Upper lobe of left lung (tissue), 6 donors: ENCODE measurements at regions not wholly inside any gene's neighbourhood (a gene's known extent, or its start where the extent isn't known, plus 50 kb on each side); places are given as distances from the start of the nearest gene placed in this dataset.
"Not testable (repeated sequence)": the region's sequence is repeated elsewhere in the genome, so short reads cannot be mapped to it uniquely, and the experiment has no call there.

ENCODE experiments used
- ATAC-seq, 2 donors: fragments of 200-7000 bp; cut with Tn5 transposase; one replicate each; pipeline ENCODE4 v1.9.1; 2022; ENCODE audit warnings: mild to moderate bottlenecking in 2 of 2, moderate library complexity in 2 of 2; ENCODE audit not compliant: low FRiP score in 2 of 2
- DNase-seq, 2 donors: peaks; one replicate each; pipeline ENCODE4 v3.0.0-alpha.2; 2019 to 2020
- H3K27ac ChIP-seq, 4 donors: fragments of 200-600 bp; sonication (generic); one replicate each; pipeline ENCODE4 v1.5.1; 2016 to 2019
- H3K27me3 ChIP-seq, 4 donors: fragments of 200-600 bp; sonication (generic); one replicate each; pipeline ENCODE4 v1.5.1; 2017 to 2019
- H3K36me3 ChIP-seq, 4 donors: fragments of 200-600 bp; sonication (generic); one replicate each; pipeline ENCODE4 v1.5.1; 2016 to 2019
- H3K4me1 ChIP-seq, 4 donors: fragments of 200-600 bp; sonication (generic); one replicate each; pipeline ENCODE4 v1.5.1; 2018 to 2019
- H3K4me3 ChIP-seq, 4 donors: fragments of 200-600 bp; sonication (generic); one replicate each; pipeline ENCODE4 v1.5.1; 2017 to 2019; ENCODE audit warnings: mild to moderate bottlenecking in 2 of 4, moderate library complexity in 1 of 4
- H3K9me3 ChIP-seq, 4 donors: fragments of 200-600 bp; sonication (generic); one replicate each; pipeline ENCODE4 v1.5.1; 2018 to 2019
- EP300 ChIP-seq, 4 donors: sonication (generic); formaldehyde crosslinking; IDR thresholded peaks; one replicate each; pipeline ENCODE4 v1.5.1; 2017; ENCODE audit warnings: antibody characterized with exemption in 4 of 4, control low read depth in 2 of 4
- POLR2A ChIP-seq, 4 donors: fragments of 450-650 bp; IDR thresholded peaks; one replicate each; pipeline ENCODE4 v1.5.1; 2016 to 2017; ENCODE audit warnings: antibody characterized with exemption in 4 of 4, mild to moderate bottlenecking in 2 of 4
- POLR2AphosphoS5 ChIP-seq, 2 donors: sonication (generic); formaldehyde crosslinking; IDR thresholded peaks; one replicate each; pipeline ENCODE4 v1.5.1; 2017; ENCODE audit warnings: antibody characterized with exemption in 2 of 2
- WGBS, 2 donors: methylation state at CpG; one replicate each; pipeline ENCODE4 v1.1.5; 2017 to 2018; 5-methylcytosine and 5-hydroxymethylcytosine counted together
- TF ChIP-seq, protein P1 (sequence below), 6 experiments: fragments of 450-650 bp in 4 of 6; fragments of 200-600 bp in 2 of 6; sonication (generic) in 2 of 6; IDR thresholded peaks; one replicate each; pipeline ENCODE4 v1.5.1; 2016 to 2019; ENCODE audit warnings: antibody characterized with exemption in 6 of 6
- donor health status: DM: no; HTN: no; CAD: no; lungs with moderate emphysema.
- donor health status: DM: no; HTN: yes; CAD: no; lungs with severe emphysema.

DNA sequence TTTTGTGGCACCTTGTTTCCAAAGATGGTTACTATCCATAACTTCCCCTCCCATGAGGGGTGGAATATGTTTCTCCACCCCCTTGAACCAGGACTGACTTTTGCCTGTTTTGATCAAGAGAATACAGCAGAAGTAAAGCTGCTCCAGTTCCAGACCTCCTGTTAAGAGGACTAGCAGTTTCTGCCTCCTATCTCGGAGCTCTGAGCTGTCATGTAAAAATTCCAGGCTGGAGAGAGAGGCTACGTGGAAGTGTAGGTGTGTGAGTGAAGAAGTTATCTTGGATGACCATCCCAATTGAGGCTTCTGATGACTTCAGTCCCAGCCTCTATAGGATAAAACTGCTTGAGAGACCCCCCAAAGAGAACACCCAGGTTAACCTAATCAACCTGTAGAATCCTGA lies 511.7 kb upstream of the IMPG1 start:
- no peak overlapping the region for H3K27ac ChIP-seq
- H3K27me3 ChIP-seq = no peaks in the 10 kb centered on the region
- H3K4me1 ChIP-seq = no peaks in the 10 kb centered on the region
- no peaks in the 10 kb centered on the region for H3K9me3 ChIP-seq
- H3K36me3 ChIP-seq = no peaks in the 10 kb centered on the region
- no peak for TF ChIP-seq POLR2A (IDR thresholded peaks at IDR 0.05)
- DNase-seq (no peak), ATAC-seq (no peak)
- H3K4me3 ChIP-seq = no peak overlapping the region
- WGBS, 2 donors = 61 to 63% methylated on average over 2 of the region's 2 CpGs

DNA sequence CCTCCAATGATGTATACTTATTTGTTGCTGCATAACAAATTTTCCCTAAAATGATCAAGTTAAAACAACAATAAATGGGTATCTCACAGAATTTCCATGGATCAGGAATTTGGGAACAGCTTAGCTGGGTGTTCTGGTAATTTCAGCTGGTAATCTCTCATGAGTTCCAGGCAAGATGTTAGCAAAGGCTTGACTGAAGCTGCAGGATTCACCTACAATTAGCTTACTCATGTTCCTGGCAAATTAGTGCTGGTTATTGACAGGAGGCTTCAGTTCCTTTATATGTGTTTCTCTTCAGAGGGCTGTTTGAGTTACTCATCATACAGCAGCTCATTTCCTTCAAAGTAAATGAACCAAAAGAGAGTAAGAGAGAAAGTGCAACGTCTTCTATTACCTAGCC lies 506.3 kb upstream of the IMPG1 start:
- Histone ChIP-seq H3K4me1 (no peaks in the 10 kb centered on the region), H3K27ac (no peak overlapping the region), H3K9me3 (no peaks in the 10 kb centered on the region), H3K27me3 (no peaks in the 10 kb centered on the region), H3K4me3 (no peak overlapping the region), H3K36me3 (no peaks in the 10 kb centered on the region)
- 28 to 35% methylated on average over 1 of the region's 1 CpG for WGBS, 2 donors
- ATAC-seq (no peak), DNase-seq (no peak)
- TF ChIP-seq POLR2A (IDR thresholded peaks at IDR 0.05) (no peak), POLR2AphosphoS5 (IDR thresholded peaks at IDR 0.05) (no peak), EP300 (IDR thresholded peaks at IDR 0.05) (no peak)
- TF ChIP-seq, protein P1, sequence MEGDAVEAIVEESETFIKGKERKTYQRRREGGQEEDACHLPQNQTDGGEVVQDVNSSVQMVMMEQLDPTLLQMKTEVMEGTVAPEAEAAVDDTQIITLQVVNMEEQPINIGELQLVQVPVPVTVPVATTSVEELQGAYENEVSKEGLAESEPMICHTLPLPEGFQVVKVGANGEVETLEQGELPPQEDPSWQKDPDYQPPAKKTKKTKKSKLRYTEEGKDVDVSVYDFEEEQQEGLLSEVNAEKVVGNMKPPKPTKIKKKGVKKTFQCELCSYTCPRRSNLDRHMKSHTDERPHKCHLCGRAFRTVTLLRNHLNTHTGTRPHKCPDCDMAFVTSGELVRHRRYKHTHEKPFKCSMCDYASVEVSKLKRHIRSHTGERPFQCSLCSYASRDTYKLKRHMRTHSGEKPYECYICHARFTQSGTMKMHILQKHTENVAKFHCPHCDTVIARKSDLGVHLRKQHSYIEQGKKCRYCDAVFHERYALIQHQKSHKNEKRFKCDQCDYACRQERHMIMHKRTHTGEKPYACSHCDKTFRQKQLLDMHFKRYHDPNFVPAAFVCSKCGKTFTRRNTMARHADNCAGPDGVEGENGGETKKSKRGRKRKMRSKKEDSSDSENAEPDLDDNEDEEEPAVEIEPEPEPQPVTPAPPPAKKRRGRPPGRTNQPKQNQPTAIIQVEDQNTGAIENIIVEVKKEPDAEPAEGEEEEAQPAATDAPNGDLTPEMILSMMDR (IDR thresholded peaks at IDR 0.05) = no peak

DNA sequence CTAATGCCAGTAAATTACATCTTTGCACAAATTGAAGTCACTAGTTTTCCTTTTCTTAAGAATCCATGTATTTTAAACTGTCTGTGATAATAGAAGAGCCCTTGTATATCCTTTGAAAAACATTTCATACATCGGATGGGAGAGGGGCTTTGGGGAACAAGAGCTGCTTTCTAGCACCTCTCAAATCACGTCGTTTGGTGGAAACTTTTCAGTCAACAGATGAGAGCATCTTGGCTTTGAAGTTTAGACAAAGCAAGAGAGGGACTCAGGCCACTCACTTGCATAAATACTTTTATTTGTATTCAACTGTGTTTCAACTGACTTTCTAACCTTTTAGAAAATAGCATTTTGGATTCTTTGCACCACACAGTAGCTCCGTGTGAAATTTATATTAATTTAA lies 502.3 kb upstream of the IMPG1 start:
- Histone ChIP-seq H3K4me1 (no peaks in the 10 kb centered on the region), H3K4me3 (no peak overlapping the region), H3K36me3 (no peaks in the 10 kb centered on the region), H3K27ac (no peak overlapping the region), H3K27me3 (no peaks in the 10 kb centered on the region), H3K9me3 (no peaks in the 10 kb centered on the region)
- no peak for DNase-seq
- TF ChIP-seq, protein P1 (IDR thresholded peaks at IDR 0.05) = no peak
- TF ChIP-seq EP300 (IDR thresholded peaks at IDR 0.05) (no peak), POLR2A (IDR thresholded peaks at IDR 0.05) (no peak), POLR2AphosphoS5 (IDR thresholded peaks at IDR 0.05) (no peak)
- 16 to 17% methylated on average over 4 of the region's 4 CpGs for WGBS, 2 donors
- ATAC-seq = no peak

DNA sequence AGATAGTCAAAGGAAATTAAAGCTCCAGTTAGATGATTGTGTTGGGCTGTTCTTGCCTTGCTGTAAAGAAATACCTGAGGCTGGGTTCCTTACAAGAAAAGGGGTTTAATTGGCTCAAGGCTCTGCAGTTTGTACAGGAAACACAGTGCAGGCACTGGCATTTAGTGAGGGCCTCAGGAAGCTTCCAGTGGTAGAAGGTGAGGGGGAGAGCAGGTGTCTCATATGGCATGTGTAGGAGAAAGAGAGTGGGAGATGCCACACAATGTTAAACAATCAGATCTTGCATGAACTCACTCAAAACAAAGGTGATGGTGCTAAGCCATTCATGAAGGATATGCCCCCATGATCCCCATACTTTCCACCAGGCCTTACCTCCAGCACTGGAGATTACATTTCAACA lies 493.5 kb upstream of the IMPG1 start:
- DNase-seq = no peak
- no peaks in the 10 kb centered on the region for H3K27me3 ChIP-seq

DNA sequence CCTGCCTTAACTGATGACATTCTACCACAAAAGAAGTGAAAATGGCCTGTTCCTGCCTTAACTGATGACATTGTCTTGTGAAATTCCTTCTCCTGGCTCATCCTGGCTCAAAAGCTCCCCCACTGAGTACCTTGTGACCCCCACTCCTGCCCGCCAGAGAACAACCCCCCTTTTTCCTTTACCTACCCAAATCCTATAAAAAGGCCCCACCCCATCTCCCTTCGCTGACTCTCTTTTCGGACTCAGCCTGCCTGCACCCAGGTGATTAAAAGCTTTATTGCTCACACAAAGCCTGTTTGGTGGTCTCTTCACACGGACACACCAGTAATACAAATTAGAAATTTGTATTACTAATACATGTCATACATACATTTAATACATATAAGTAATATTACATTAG lies 489.9 kb upstream of the IMPG1 start:
- H3K4me3 ChIP-seq, H3K9me3 ChIP-seq, DNase-seq, H3K27ac ChIP-seq, ATAC-seq, H3K27me3 ChIP-seq, H3K36me3 ChIP-seq, H3K4me1 ChIP-seq: not testable (repeated sequence)
- 70 to 80% methylated on average over 3 of the region's 4 CpGs for WGBS, 2 donors

More for the DNA sequence above, 493.5 kb upstream of the IMPG1 start:
- Histone ChIP-seq H3K9me3 (peaks cover 0 to 6% (median 0%) of the 10 kb centered on the region in 4 donors), H3K36me3 (no peaks in the 10 kb centered on the region), H3K27ac (no peak overlapping the region), H3K4me3 (no peak overlapping the region), H3K4me1 (no peaks in the 10 kb centered on the region)
- ATAC-seq = no peak
- TF ChIP-seq EP300 (IDR thresholded peaks at IDR 0.05) (no peak), POLR2A (IDR thresholded peaks at IDR 0.05) (no peak)

DNA sequence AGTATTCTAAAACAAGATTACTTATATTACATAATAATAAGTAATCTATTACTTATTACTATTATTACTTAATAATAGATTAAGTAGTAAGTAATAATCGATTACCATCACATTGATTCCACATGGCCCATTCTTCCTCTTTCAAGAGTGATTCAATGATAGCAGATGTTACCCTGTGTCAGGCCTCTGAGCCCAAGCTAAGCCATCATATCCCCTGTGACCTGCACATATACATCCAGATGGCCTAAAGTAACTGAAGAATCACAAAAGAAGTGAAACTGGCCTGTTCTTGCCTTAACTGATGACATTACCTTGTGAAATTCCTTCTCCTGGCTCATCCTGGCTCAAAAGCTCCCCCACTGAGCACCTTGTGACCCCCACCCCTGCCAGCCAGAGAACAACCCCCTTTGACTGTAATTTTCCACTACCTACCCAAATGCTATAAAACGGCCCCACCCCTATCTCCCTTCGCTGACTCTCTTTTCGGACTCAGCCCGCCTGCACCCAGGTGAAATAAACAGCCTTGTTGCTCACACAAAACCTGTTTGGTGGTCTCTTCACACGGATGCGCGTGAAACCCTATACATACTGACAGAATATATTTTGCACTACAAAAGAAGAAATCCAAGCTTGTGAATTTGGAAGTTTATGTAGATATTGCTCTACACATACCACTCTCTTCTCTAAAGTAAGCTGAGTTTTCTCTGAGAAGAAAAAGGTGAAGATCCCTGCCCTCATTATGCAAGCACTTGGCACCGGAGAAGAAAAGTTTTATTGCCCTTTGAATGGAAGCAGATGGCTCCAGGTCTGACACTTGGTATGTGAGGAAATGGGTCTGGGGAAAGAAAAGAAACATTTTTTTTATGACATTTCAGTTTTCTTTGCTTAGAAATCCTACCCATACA lies 488.6 kb upstream of the IMPG1 start:
- not testable (repeated sequence) for H3K4me3 ChIP-seq, H3K4me1 ChIP-seq, H3K27ac ChIP-seq, H3K27me3 ChIP-seq, ATAC-seq, H3K9me3 ChIP-seq, H3K36me3 ChIP-seq, DNase-seq
- WGBS, 2 donors = 67 to 68% methylated on average over 9 of the region's 9 CpGs

DNA sequence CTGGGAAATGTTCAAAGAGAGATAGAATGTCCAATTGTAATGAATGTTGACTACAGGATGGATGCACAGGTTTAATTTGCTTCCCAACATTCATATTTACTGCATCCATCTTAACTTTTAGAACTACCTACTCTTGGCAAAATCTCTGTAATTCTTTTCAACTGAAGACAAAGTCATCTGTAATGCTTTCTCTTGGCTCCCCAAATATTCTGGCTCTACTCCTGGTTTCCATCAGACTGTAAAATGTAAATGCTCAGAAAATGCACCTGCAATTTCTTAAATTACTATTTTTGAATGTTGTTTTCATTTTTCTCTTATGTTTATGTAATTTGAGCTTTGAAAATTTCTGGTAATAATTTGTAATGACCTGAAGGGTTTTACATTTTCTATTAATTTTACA lies 480.8 kb upstream of the IMPG1 start:
- no peaks in the 10 kb centered on the region for H3K36me3 ChIP-seq
- no peaks in the 10 kb centered on the region for H3K27me3 ChIP-seq
- DNase-seq (no peak), ATAC-seq (no peak)
- H3K9me3 ChIP-seq = no peaks in the 10 kb centered on the region
- no peaks in the 10 kb centered on the region for H3K4me1 ChIP-seq
- no peak overlapping the region for H3K27ac ChIP-seq
- no peak for TF ChIP-seq POLR2AphosphoS5 (IDR thresholded peaks at IDR 0.05)
- TF ChIP-seq, protein P1 (IDR thresholded peaks at IDR 0.05) = no peak
- TF ChIP-seq EP300 (IDR thresholded peaks at IDR 0.05) = no peak
- no peak overlapping the region for H3K4me3 ChIP-seq
